ENCODE measurements at regions not wholly inside any gene's neighbourhood (a gene's known extent, or its start where the extent isn't known, plus 50 kb on each side); places are given as distances from the start of the nearest gene placed in this dataset.

- peaks cover 4% of the 10 kb centered on the region for H3K4me1 ChIP-seq (ENCODE audit: insufficient read depth, poor library complexity, severe bottlenecking)
- ATAC-seq (ENCODE audit: low read depth) (no peak), DNase-seq (ENCODE audit: low spot score) (no peak)
- TF ChIP-seq CTCF (IDR thresholded peaks at IDR 0.05; ENCODE audit: poor library complexity, severe bottlenecking) = no peak
- H3K27me3 ChIP-seq (ENCODE audit: insufficient read depth, poor library complexity, severe bottlenecking) = no peaks in the 10 kb centered on the region
- no peaks in the 10 kb centered on the region for H3K36me3 ChIP-seq (ENCODE audit: low read depth)
- no peak overlapping the region for H3K4me3 ChIP-seq (ENCODE audit: severe bottlenecking)
- no peak overlapping the region for H3K27ac ChIP-seq (ENCODE audit: poor library complexity, severe bottlenecking)
- no peaks in the 10 kb centered on the region for H3K9me3 ChIP-seq (ENCODE audit: severe bottlenecking)
These were observed 124.6 kb downstream of the FOXB1 start for GRCh38 chr15:60128710-60129109.

GRCh38 chr15:60130398-60130797 lies 126.3 kb downstream of the FOXB1 start:
- DNase-seq (ENCODE audit: low spot score) (no peak), ATAC-seq (ENCODE audit: low read depth) (no peak)
- TF ChIP-seq CTCF (IDR thresholded peaks at IDR 0.05; ENCODE audit: poor library complexity, severe bottlenecking) = no peak
- Histone ChIP-seq H3K27me3 (ENCODE audit: insufficient read depth, poor library complexity, severe bottlenecking) (no peaks in the 10 kb centered on the region), H3K36me3 (ENCODE audit: low read depth) (no peaks in the 10 kb centered on the region), H3K4me3 (ENCODE audit: severe bottlenecking) (no peak overlapping the region), H3K4me1 (ENCODE audit: insufficient read depth, poor library complexity, severe bottlenecking) (peaks cover 4% of the 10 kb centered on the region), H3K9me3 (ENCODE audit: severe bottlenecking) (no peaks in the 10 kb centered on the region), H3K27ac (ENCODE audit: poor library complexity, severe bottlenecking) (no peak overlapping the region)

- H3K27me3 ChIP-seq (ENCODE audit: insufficient read depth, poor library complexity, severe bottlenecking) = no peaks in the 10 kb centered on the region
- ATAC-seq (ENCODE audit: low read depth) = no peak
- no peak overlapping the region for H3K4me3 ChIP-seq (ENCODE audit: severe bottlenecking)
- no peaks in the 10 kb centered on the region for H3K9me3 ChIP-seq (ENCODE audit: severe bottlenecking)
- H3K27ac ChIP-seq (ENCODE audit: poor library complexity, severe bottlenecking) = no peak overlapping the region
- no peaks in the 10 kb centered on the region for H3K36me3 ChIP-seq (ENCODE audit: low read depth)
- H3K4me1 ChIP-seq (ENCODE audit: insufficient read depth, poor library complexity, severe bottlenecking) = peaks cover 4% of the 10 kb centered on the region
- no peak for TF ChIP-seq CTCF (IDR thresholded peaks at IDR 0.05; ENCODE audit: poor library complexity, severe bottlenecking)
- DNase-seq (ENCODE audit: low spot score) = no peak
These were observed 126.7 kb downstream of the FOXB1 start for GRCh38 chr15:60130821-60131220.

- 0 out of 3 replicates have a peak, but pooled peaks have one; percentile 43 for ATAC-seq (ENCODE audit: low read depth)
- Histone ChIP-seq H3K4me3 (ENCODE audit: severe bottlenecking) (no peak overlapping the region), H3K27ac (ENCODE audit: poor library complexity, severe bottlenecking) (no peak overlapping the region), H3K36me3 (ENCODE audit: low read depth) (no peaks in the 10 kb centered on the region), H3K27me3 (ENCODE audit: insufficient read depth, poor library complexity, severe bottlenecking) (no peaks in the 10 kb centered on the region), H3K4me1 (ENCODE audit: insufficient read depth, poor library complexity, severe bottlenecking) (peaks cover 10% of the 10 kb centered on the region), H3K9me3 (ENCODE audit: severe bottlenecking) (no peaks in the 10 kb centered on the region)
- peak; percentile 64 for TF ChIP-seq CTCF (IDR thresholded peaks at IDR 0.05; ENCODE audit: poor library complexity, severe bottlenecking)
- no peak for DNase-seq (ENCODE audit: low spot score)
These were observed 130.5 kb downstream of the FOXB1 start for GRCh38 chr15:60134609-60135008.

GRCh38 chr15:60135961-60136360 lies 131.8 kb downstream of the FOXB1 start:
- no peak for TF ChIP-seq CTCF (IDR thresholded peaks at IDR 0.05; ENCODE audit: poor library complexity, severe bottlenecking)
- Histone ChIP-seq H3K4me1 (ENCODE audit: insufficient read depth, poor library complexity, severe bottlenecking) (peaks cover 10% of the 10 kb centered on the region), H3K27ac (ENCODE audit: poor library complexity, severe bottlenecking) (no peak overlapping the region), H3K4me3 (ENCODE audit: severe bottlenecking) (no peak overlapping the region), H3K36me3 (ENCODE audit: low read depth) (no peaks in the 10 kb centered on the region), H3K9me3 (ENCODE audit: severe bottlenecking) (no peaks in the 10 kb centered on the region), H3K27me3 (ENCODE audit: insufficient read depth, poor library complexity, severe bottlenecking) (no peaks in the 10 kb centered on the region)
- DNase-seq (ENCODE audit: low spot score) (no peak), ATAC-seq (ENCODE audit: low read depth) (no peak)
